ENCODE measurements at regions not wholly inside any gene's neighbourhood (a gene's known extent, or its start where the extent isn't known, plus 50 kb on each side); places are given as distances from the start of the nearest gene placed in this dataset.
"Not testable (repeated sequence)": the region's sequence is repeated elsewhere in the genome, so short reads cannot be mapped to it uniquely, and the experiment has no call there.

GRCh38 chr11:93038521-93038920, 69.1 kb downstream of the MTNR1B start:
- H3K4me2 ChIP-seq (ENCODE audit: low read length): no peak overlapping the region

GRCh38 chr11:93039531-93040240, 70.2 kb downstream of the MTNR1B start:
- TF ChIP-seq EZH2phosphoT487 (IDR thresholded peaks at IDR 0.05; ENCODE audit: low read depth) (no peak), CTCF (IDR thresholded peaks at IDR 0.05; ENCODE audit: low read depth, low read length) (no peak)
- H3K4me1 ChIP-seq (ENCODE audit: low read length): peaks cover 6% of the 10 kb centered on the region; the same call in 1 of the 2 replicates
- H3K79me2 ChIP-seq (ENCODE audit: low read length): no peaks in the 10 kb centered on the region
- no peaks in the 10 kb centered on the region for H3K9me3 ChIP-seq (ENCODE audit: insufficient read depth, low read length)
- H3K36me3 ChIP-seq (replicated peaks; ENCODE audit: low read depth, low read length): no peaks in the 10 kb centered on the region
- no peaks in the 10 kb centered on the region for H4K20me1 ChIP-seq (ENCODE audit: insufficient read depth, low read length)
- H3K4me2 ChIP-seq (ENCODE audit: low read length): no peak overlapping the region
- no peak overlapping the region for H3K27ac ChIP-seq (ENCODE audit: low read length)
- no peaks in the 10 kb centered on the region for H3K27me3 ChIP-seq (ENCODE audit: low read depth, low read length)
- H3K9ac ChIP-seq (ENCODE audit: low read length): no peak overlapping the region
- H3K4me3 ChIP-seq (ENCODE audit: low read length): no peak overlapping the region
- no peak overlapping the region for H2AFZ ChIP-seq (ENCODE audit: low read depth, low read length)

More at GRCh38 chr11:93038521-93038920, 69.1 kb downstream of the MTNR1B start:
- Histone ChIP-seq H4K20me1 (ENCODE audit: insufficient read depth, low read length) (no peaks in the 10 kb centered on the region), H3K36me3 (replicated peaks; ENCODE audit: low read depth, low read length) (no peaks in the 10 kb centered on the region), H3K4me3 (ENCODE audit: low read length) (no peak overlapping the region), H3K9me3 (ENCODE audit: insufficient read depth, low read length) (no peaks in the 10 kb centered on the region), H3K27ac (ENCODE audit: low read length) (no peak overlapping the region), H3K27me3 (ENCODE audit: low read depth, low read length) (no peaks in the 10 kb centered on the region), H3K4me1 (ENCODE audit: low read length) (peaks cover 6% of the 10 kb centered on the region; the same call in 1 of the 2 replicates), H3K79me2 (ENCODE audit: low read length) (no peaks in the 10 kb centered on the region), H3K9ac (ENCODE audit: low read length) (no peak overlapping the region), H2AFZ (ENCODE audit: low read depth, low read length) (no peak overlapping the region)
- TF ChIP-seq CTCF (IDR thresholded peaks at IDR 0.05; ENCODE audit: low read depth, low read length): no peak
- TF ChIP-seq EZH2phosphoT487 (IDR thresholded peaks at IDR 0.05; ENCODE audit: low read depth): no peak

- no peak overlapping the region for H3K4me2 ChIP-seq (ENCODE audit: low read length)
- TF ChIP-seq EZH2phosphoT487 (IDR thresholded peaks at IDR 0.05; ENCODE audit: low read depth): no peak
- TF ChIP-seq CTCF (IDR thresholded peaks at IDR 0.05; ENCODE audit: low read depth, low read length): no peak
Measured at GRCh38 chr11:93041682-93042081, 72.2 kb downstream of the MTNR1B start.

GRCh38 chr11:93043186-93043585, 73.7 kb downstream of the MTNR1B start:
- H3K79me2 ChIP-seq (ENCODE audit: low read length); H3K4me2 ChIP-seq (ENCODE audit: low read length); H3K27me3 ChIP-seq (ENCODE audit: low read depth, low read length); H3K9ac ChIP-seq (ENCODE audit: low read length); H3K27ac ChIP-seq (ENCODE audit: low read length); H3K4me1 ChIP-seq (ENCODE audit: low read length); H3K4me3 ChIP-seq (ENCODE audit: low read length); H4K20me1 ChIP-seq (ENCODE audit: insufficient read depth, low read length); H3K36me3 ChIP-seq (replicated peaks; ENCODE audit: low read depth, low read length); H3K9me3 ChIP-seq (ENCODE audit: insufficient read depth, low read length); H2AFZ ChIP-seq (ENCODE audit: low read depth, low read length): not testable (repeated sequence)

More at GRCh38 chr11:93041682-93042081, 72.2 kb downstream of the MTNR1B start:
- Histone ChIP-seq H3K9ac (ENCODE audit: low read length) (no peak overlapping the region), H2AFZ (ENCODE audit: low read depth, low read length) (no peak overlapping the region), H3K4me1 (ENCODE audit: low read length) (no peaks in the 10 kb centered on the region), H4K20me1 (ENCODE audit: insufficient read depth, low read length) (no peaks in the 10 kb centered on the region), H3K79me2 (ENCODE audit: low read length) (no peaks in the 10 kb centered on the region), H3K9me3 (ENCODE audit: insufficient read depth, low read length) (no peaks in the 10 kb centered on the region), H3K27me3 (ENCODE audit: low read depth, low read length) (no peaks in the 10 kb centered on the region), H3K36me3 (replicated peaks; ENCODE audit: low read depth, low read length) (no peaks in the 10 kb centered on the region), H3K27ac (ENCODE audit: low read length) (no peak overlapping the region), H3K4me3 (ENCODE audit: low read length) (no peak overlapping the region)
